ENCODE measurements at regions not wholly inside any gene's neighbourhood (a gene's known extent, or its start where the extent isn't known, plus 50 kb on each side); places are given as distances from the start of the nearest gene placed in this dataset.
A peak's percentile ranks its signal among the peaks of the same experiment; 100 is the strongest.
"Not testable (repeated sequence)": the region's sequence is repeated elsewhere in the genome, so short reads cannot be mapped to it uniquely, and the experiment has no call there.

DNA sequence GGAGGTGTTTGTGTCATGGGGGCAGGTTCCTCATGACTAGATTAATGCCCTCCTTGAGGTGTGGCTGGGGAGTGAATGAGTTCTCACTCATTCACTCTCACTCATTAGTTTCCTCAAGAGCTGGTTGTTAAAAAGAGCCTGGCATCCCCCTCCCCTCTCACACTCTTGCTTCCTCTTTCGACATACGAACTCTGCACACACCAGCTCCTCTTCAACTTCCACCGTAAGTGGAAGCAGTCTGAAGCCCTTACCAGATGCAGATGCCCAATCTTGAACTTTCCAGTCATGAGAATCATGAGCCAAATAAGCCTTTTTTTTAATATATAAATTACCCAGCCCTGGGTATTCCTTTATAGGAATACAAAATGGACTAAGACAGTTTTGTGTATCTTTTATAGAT is 82.5 kb downstream of the SPRY4 start:
- TF ChIP-seq EZH2 (IDR thresholded peaks at IDR 0.05) (no peak), FOXP2 (optimal IDR thresholded peaks at IDR 0.05; ENCODE audit: control extremely low read depth, extremely low read length, insufficient read depth) (no peak), POLR2AphosphoS5 (IDR thresholded peaks at IDR 0.05; ENCODE audit: borderline replicate concordance, low read depth, low read length) (no peak)
- DNase-seq (ENCODE audit: low read depth, low spot score), result no peak
- no peaks in the 10 kb centered on the region for H3K36me3 ChIP-seq (ENCODE audit: insufficient read depth, low read length)
- H3K4me3 ChIP-seq, result no peak overlapping the region
- H3K27ac ChIP-seq, result no peak overlapping the region
- H3K9me3 ChIP-seq (ENCODE audit: low read depth, low read length), result no peaks in the 10 kb centered on the region
- H3K9ac ChIP-seq (ENCODE audit: insufficient read length), result no peak overlapping the region

- no peak for DNase-seq (ENCODE audit: low read depth, low spot score)
- H3K9me3 ChIP-seq (ENCODE audit: low read depth, low read length), result no peaks in the 10 kb centered on the region
- no peak for TF ChIP-seq FOXP2 (optimal IDR thresholded peaks at IDR 0.05; ENCODE audit: control extremely low read depth, extremely low read length, insufficient read depth)
- TF ChIP-seq POLR2AphosphoS5 (IDR thresholded peaks at IDR 0.05; ENCODE audit: borderline replicate concordance, low read depth, low read length), result no peak
- TF ChIP-seq EZH2 (IDR thresholded peaks at IDR 0.05), result no peak
- no peak overlapping the region for H3K27ac ChIP-seq
- no peak overlapping the region for H3K9ac ChIP-seq (ENCODE audit: insufficient read length)
- H3K4me3 ChIP-seq, result no peak overlapping the region
- H3K36me3 ChIP-seq (ENCODE audit: insufficient read depth, low read length), result no peaks in the 10 kb centered on the region
Observed at GRCh38 chr5:142239394-142240159, 85.2 kb downstream of the SPRY4 start.

DNA sequence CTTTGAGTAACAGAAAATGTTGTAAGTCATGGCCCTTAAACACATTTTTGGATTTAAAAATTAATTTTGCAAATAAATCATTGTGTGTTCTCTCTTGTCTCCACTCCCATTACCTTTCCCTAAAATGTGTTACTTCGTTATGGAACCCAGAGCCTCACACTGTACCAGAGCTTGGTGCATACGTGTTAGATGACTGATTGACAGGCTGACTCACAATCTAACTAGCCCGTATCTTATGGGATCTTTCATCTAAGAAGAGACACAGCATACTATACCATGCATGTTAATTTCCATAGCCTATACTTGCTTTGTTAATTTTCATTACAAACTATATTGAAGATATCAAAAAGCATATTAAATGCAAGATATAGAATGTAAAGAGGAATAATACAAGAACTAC is 87.1 kb downstream of the SPRY4 start:
- no peaks in the 10 kb centered on the region for H3K9me3 ChIP-seq (ENCODE audit: low read depth, low read length)
- H3K36me3 ChIP-seq (ENCODE audit: insufficient read depth, low read length), result no peaks in the 10 kb centered on the region
- H3K4me3 ChIP-seq, result no peak overlapping the region
- no peak for DNase-seq (ENCODE audit: low read depth, low spot score)
- no peak overlapping the region for H3K27ac ChIP-seq
- no peak overlapping the region for H3K9ac ChIP-seq (ENCODE audit: insufficient read length)
- TF ChIP-seq EZH2 (IDR thresholded peaks at IDR 0.05) (no peak), FOXP2 (optimal IDR thresholded peaks at IDR 0.05; ENCODE audit: control extremely low read depth, extremely low read length, insufficient read depth) (no peak), POLR2AphosphoS5 (IDR thresholded peaks at IDR 0.05; ENCODE audit: borderline replicate concordance, low read depth, low read length) (no peak)

GRCh38 chr5:142236673-142237290 is 88.0 kb downstream of the SPRY4 start:
- H3K9me3 ChIP-seq (ENCODE audit: low read depth, low read length); H3K9ac ChIP-seq (ENCODE audit: insufficient read length); H3K36me3 ChIP-seq (ENCODE audit: insufficient read depth, low read length); DNase-seq (ENCODE audit: low read depth, low spot score); H3K4me3 ChIP-seq; H3K27ac ChIP-seq: not testable (repeated sequence)

DNA sequence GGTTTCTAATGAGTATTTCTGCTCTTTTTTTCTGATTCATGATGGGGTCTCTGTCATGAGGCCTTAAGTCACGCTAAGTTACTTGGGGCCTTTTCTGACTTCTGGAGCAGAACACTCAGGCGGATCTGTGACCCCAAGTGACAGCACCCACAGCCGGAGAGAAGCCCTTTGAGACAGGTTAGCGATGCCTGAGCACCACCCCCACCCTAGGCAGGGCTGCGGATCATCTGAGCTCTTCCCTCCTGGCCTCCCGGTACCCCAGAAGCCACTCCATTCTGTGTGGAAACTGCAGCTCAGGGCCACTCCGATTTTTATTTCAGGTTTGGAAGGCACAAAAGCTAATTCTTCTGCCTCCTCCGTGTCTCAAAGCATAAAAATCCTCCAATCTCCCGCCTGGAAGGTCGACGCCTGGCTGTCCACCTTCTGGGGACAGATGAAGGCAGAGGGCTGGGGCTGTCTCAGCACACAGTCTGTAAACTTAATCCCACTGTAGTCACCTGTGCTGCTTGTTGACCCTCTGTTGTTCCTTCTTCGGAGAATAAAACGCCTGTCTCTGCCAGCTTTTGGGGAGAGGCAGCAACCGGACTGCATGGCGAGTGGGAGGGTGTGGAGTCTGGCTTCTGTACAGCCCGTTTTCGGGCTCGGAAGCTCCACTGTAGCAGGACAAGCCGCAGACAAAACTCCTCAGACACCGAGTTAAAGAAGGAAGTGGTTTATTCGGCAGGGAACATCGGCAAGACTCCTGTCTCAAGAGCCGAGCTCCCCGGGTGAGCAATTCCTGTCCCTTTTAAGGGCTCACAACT is 88.8 kb downstream of the SPRY4 start:
- DNase-seq (ENCODE audit: low read depth, low spot score), result no peak
- Histone ChIP-seq H3K4me3 (no peak overlapping the region), H3K27ac (no peak overlapping the region), H3K9me3 (ENCODE audit: low read depth, low read length) (no peaks in the 10 kb centered on the region), H3K36me3 (ENCODE audit: insufficient read depth, low read length) (no peaks in the 10 kb centered on the region), H3K9ac (ENCODE audit: insufficient read length) (no peak overlapping the region)
- TF ChIP-seq FOXP2 (optimal IDR thresholded peaks at IDR 0.05; ENCODE audit: control extremely low read depth, extremely low read length, insufficient read depth), result no peak
- TF ChIP-seq POLR2AphosphoS5 (IDR thresholded peaks at IDR 0.05; ENCODE audit: borderline replicate concordance, low read depth, low read length), result no peak
- no peak for TF ChIP-seq EZH2 (IDR thresholded peaks at IDR 0.05)

- H3K9me3 ChIP-seq (ENCODE audit: low read depth, low read length), result no peaks in the 10 kb centered on the region
- no peak for DNase-seq (ENCODE audit: low read depth, low spot score)
- TF ChIP-seq FOXP2 (optimal IDR thresholded peaks at IDR 0.05; ENCODE audit: control extremely low read depth, extremely low read length, insufficient read depth) (no peak), EZH2 (IDR thresholded peaks at IDR 0.05) (no peak), POLR2AphosphoS5 (IDR thresholded peaks at IDR 0.05; ENCODE audit: borderline replicate concordance, low read depth, low read length) (no peak)
- no peak overlapping the region for H3K4me3 ChIP-seq
- no peak overlapping the region for H3K9ac ChIP-seq (ENCODE audit: insufficient read length)
- H3K27ac ChIP-seq, result no peak overlapping the region
- no peaks in the 10 kb centered on the region for H3K36me3 ChIP-seq (ENCODE audit: insufficient read depth, low read length)
Observed at GRCh38 chr5:142235050-142235797, 89.6 kb downstream of the SPRY4 start.

DNA sequence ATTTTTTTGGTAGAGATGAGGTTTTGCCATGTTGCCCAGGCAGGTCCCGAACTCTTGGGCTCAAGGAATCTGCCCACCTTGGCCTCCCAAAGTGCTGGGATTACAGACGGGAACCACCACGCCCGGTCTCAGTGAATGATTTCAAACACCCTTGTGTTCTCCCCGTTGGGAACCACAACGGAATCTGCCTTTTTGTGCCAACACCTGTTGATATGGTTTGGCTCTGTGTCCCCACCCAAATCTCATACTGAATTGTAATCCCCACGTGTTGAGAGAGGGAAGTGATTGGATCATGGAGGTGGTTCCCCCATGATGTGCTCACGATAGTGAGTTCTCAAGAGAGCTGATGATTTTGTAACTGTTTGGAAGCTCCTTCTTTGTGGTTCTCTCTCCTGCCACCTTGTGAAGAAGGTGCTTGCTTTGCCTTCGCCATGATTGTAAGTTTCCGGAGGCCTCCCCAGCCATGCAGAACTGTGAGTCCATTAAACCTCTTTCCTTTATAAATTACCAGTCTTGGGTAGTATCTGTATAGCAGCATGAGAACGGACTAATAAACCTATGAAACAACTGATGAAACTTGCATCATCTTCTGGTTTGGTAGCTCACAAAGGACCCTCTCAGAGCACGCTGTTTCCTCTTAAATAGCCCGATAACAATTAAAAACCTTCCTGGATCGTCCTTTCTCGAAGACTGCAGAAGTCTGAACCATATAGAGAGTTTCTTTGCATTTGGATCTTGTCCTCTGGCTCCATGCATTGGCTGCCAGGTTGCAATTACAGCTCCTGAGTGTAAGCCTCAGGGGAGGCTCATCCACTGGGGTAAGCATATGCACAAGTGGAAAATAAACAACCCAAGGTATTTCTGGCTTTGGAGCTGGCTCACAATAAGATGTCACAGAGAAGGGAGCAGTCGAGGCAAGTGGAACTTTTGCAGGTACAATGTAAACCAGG is 91.5 kb downstream of the SPRY4 start:
- Histone ChIP-seq H3K9ac (ENCODE audit: insufficient read length) (no peak overlapping the region), H3K36me3 (ENCODE audit: insufficient read depth, low read length) (no peaks in the 10 kb centered on the region), H3K9me3 (ENCODE audit: low read depth, low read length) (no peaks in the 10 kb centered on the region), H3K4me3 (no peak overlapping the region), H3K27ac (peak overlapping the region; percentile 65; the same call in 1 of the 2 replicates)
- DNase-seq (ENCODE audit: low read depth, low spot score), result no peak
- TF ChIP-seq EZH2 (IDR thresholded peaks at IDR 0.05) (no peak), FOXP2 (optimal IDR thresholded peaks at IDR 0.05; ENCODE audit: control extremely low read depth, extremely low read length, insufficient read depth) (no peak), POLR2AphosphoS5 (IDR thresholded peaks at IDR 0.05; ENCODE audit: borderline replicate concordance, low read depth, low read length) (no peak)

DNA sequence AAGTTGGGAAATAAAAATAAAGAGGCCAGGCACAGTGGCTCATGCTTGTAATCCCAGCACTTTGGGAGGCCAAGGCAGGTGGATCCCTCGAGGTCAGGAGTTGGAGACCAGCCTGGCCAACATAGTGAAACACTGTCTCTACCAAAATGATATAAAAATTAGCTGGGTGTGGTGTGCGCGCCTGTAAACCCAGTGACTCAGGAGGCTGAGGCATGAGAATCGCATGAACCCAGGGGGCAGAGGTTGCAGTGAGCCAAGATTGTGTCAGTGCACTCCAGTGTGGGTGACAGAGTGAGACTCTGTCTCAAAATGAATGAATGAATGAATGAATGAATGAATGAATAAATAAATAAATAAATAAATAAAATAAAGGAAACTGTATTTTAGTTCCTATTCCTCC is 93.9 kb downstream of the SPRY4 start:
- H3K9ac ChIP-seq (ENCODE audit: insufficient read length); H3K9me3 ChIP-seq (ENCODE audit: low read depth, low read length); H3K4me3 ChIP-seq; DNase-seq (ENCODE audit: low read depth, low spot score); H3K27ac ChIP-seq; H3K36me3 ChIP-seq (ENCODE audit: insufficient read depth, low read length): not testable (repeated sequence)
